SK-N-SH (cell line): ENCODE measurements at regions not wholly inside any gene's neighbourhood (a gene's known extent, or its start where the extent isn't known, plus 50 kb on each side); places are given as distances from the start of the nearest gene placed in this dataset.

Experiments
- CTCF ChIA-PET: fragments of 300-600, 350-600 bp; formaldehyde crosslinking; extraction: SDS; loops from one replicate; lab custom pipeline; 2021; lab: Yijun Ruan, JAX
- POLR2A ChIA-PET: fragments of 350-600 bp; sonication (Branson Sonifier 250); formaldehyde crosslinking; extraction: SDS; loops from one replicate; lab custom pipeline; 2020; ENCODE audit warnings: antibody characterized with exemption, inconsistent platforms; lab: Yijun Ruan, JAX
- DNase-seq: peaks from one replicate; pipeline ENCODE4 v3.0.0; 2012
- H2AFZ ChIP-seq: fragments of 200-600 bp; sonication (generic); 2 replicates; pipeline ENCODE4 v1.8.1; 2016; ENCODE audit warnings: antibody characterized with exemption, mild to moderate bottlenecking, low read depth
- H3F3A ChIP-seq: fragments of 200-600 bp; sonication (generic); replicated peaks from 2 replicates; pipeline ENCODE3; 2016; ENCODE audit warnings: antibody characterized with exemption, mild to moderate bottlenecking; ENCODE audit not compliant: insufficient read depth
- H3K27ac ChIP-seq, 2 experiments: fragments of 200-500 bp in 1 of 2; fragments of 200-600 bp in 1 of 2; sonication (Bioruptor generic) in 1 of 2; sonication (generic), shearing (Covaris generic) in 1 of 2; 2 replicates each; pipeline versions ENCODE4 v1.5.1 to v1.6.1; 2014 to 2016; ENCODE audit warnings: low read depth in 2 of 2, inconsistent platforms in 1 of 2, low read length in 1 of 2, mild to moderate bottlenecking in 1 of 2, mixed read lengths in 1 of 2
- H3K27me3 ChIP-seq: fragments of 200-600 bp; sonication (generic), shearing (Covaris generic); 2 replicates; pipeline ENCODE4 v1.6.1; 2016; ENCODE audit warnings: mixed run types; ENCODE audit not compliant: insufficient read depth
- H3K36me3 ChIP-seq, 2 experiments: fragments of 200-500 bp in 1 of 2; fragments of 200-600 bp in 1 of 2; sonication (Bioruptor generic) in 1 of 2; sonication (generic) in 1 of 2; replicated peaks in 1 of 2; 2 replicates each; pipeline versions ENCODE3 to v1.5.1; 2014 to 2016; ENCODE audit warnings: low read length in 1 of 2, mild to moderate bottlenecking in 1 of 2; ENCODE audit not compliant: insufficient read depth in 2 of 2, control insufficient read depth in 1 of 2
- H3K4me1 ChIP-seq, 2 experiments: fragments of 200-500 bp in 1 of 2; fragments of 200-600 bp in 1 of 2; sonication (Bioruptor generic) in 1 of 2; sonication (generic), shearing (Covaris generic) in 1 of 2; 2 replicates each; pipeline versions ENCODE4 v1.5.1 to v1.6.1; 2014 to 2016; ENCODE audit warnings: low read depth in 1 of 2, low read length in 1 of 2, mixed run types in 1 of 2; ENCODE audit not compliant: insufficient read depth in 2 of 2, control insufficient read depth in 1 of 2
- H3K4me2 ChIP-seq: fragments of 200-600 bp; sonication (generic), shearing (Covaris generic); 2 replicates; pipeline ENCODE4 v1.6.1; 2017; ENCODE audit warnings: mixed run types
- H3K4me3 ChIP-seq, 2 experiments: fragments of 200-500 bp in 1 of 2; fragments of 200-600 bp in 1 of 2; sonication (Bioruptor generic) in 1 of 2; sonication (generic), shearing (Covaris generic) in 1 of 2; 2 replicates each; pipeline versions ENCODE4 v1.5.1 to v1.8.1; 2014 to 2016; ENCODE audit warnings: low read depth in 2 of 2, inconsistent platforms in 1 of 2, low read length in 1 of 2, mild to moderate bottlenecking in 1 of 2, mixed read lengths in 1 of 2, moderate library complexity in 1 of 2
- H3K79me2 ChIP-seq: fragments of 200-600 bp; sonication (generic); 2 replicates; pipeline ENCODE4 v1.8.1; 2017; ENCODE audit warnings: mild to moderate bottlenecking; ENCODE audit not compliant: insufficient read depth
- H3K9ac ChIP-seq: fragments of 200-600 bp; sonication (generic); 2 replicates; pipeline ENCODE4 v1.6.1; 2017; ENCODE audit warnings: mixed run types
- H3K9me2 ChIP-seq: fragments of 200-600 bp; sonication (generic); 2 replicates; pipeline ENCODE4 v1.6.1; 2017; ENCODE audit warnings: mixed run types
- H3K9me3 ChIP-seq: fragments of 200-600 bp; sonication (generic); 2 replicates; pipeline ENCODE4 v1.6.1; 2017; ENCODE audit warnings: mixed run types, mild to moderate bottlenecking, moderate library complexity
- H4K20me1 ChIP-seq: fragments of 200-600 bp; sonication (generic); 2 replicates; pipeline ENCODE4 v1.6.1; 2017; ENCODE audit warnings: mild to moderate bottlenecking, mixed run types; ENCODE audit not compliant: insufficient read depth
- CHD2 ChIP-seq: fragments of 150-350 bp; IDR thresholded peaks from 2 replicates; pipeline ENCODE4 v1.6.1; 2018; ENCODE audit warnings: low read length; ENCODE audit not compliant: partially characterized antibody
- EP300 ChIP-seq, 2 experiments: IDR thresholded peaks; 2 replicates each; pipeline versions ENCODE4 v1.4.0 to v1.6.1; 2012; ENCODE audit warnings: borderline replicate concordance in 1 of 2, low read depth in 1 of 2, low read length in 1 of 2
- FOSL2 ChIP-seq: IDR thresholded peaks from 2 replicates; pipeline ENCODE4 v1.4.0; 2012; ENCODE audit warnings: low read depth, mild to moderate bottlenecking, moderate library complexity, borderline replicate concordance
- FOXJ3 ChIP-seq: sonication (generic); formaldehyde crosslinking; IDR thresholded peaks from 2 replicates; pipeline ENCODE4 v1.5.1; 2020; ENCODE audit warnings: mild to moderate bottlenecking, missing genetic modification reagents
- FOXM1 ChIP-seq: IDR thresholded peaks from 2 replicates; pipeline ENCODE4 v1.4.0; 2012; ENCODE audit warnings: low read depth, mild to moderate bottlenecking
- GABPA ChIP-seq: IDR thresholded peaks from 2 replicates; pipeline ENCODE4 v1.4.0; 2012; ENCODE audit warnings: low read depth, mild to moderate bottlenecking
- GATA2 ChIP-seq: sonication (generic); formaldehyde crosslinking; IDR thresholded peaks from 2 replicates; pipeline ENCODE4 v1.5.0; 2020; ENCODE audit warnings: mild to moderate bottlenecking, missing genetic modification reagents
- MXI1 ChIP-seq: IDR thresholded peaks from 2 replicates; pipeline ENCODE4 v1.6.1; 2012; ENCODE audit warnings: mild to moderate bottlenecking, low read depth, low read length, improper control_type of control experiment
- PBX3 ChIP-seq: IDR thresholded peaks from 2 replicates; pipeline ENCODE4; 2012
- POLR2AphosphoS5 ChIP-seq: IDR thresholded peaks from 2 replicates; pipeline ENCODE4 v1.6.1; 2012; ENCODE audit warnings: low read depth, low read length
- RAD21 ChIP-seq: IDR thresholded peaks from 2 replicates; pipeline ENCODE4 v1.6.1; 2012; ENCODE audit warnings: mild to moderate bottlenecking, low read length
- RCOR1 ChIP-seq: fragments of 150-350 bp; IDR thresholded peaks from 2 replicates; pipeline ENCODE4 v1.6.1; 2017; ENCODE audit warnings: antibody characterized with exemption, low read length
- RFX5 ChIP-seq: IDR thresholded peaks from 2 replicates; pipeline ENCODE4 v1.6.1; 2012; ENCODE audit warnings: mild to moderate bottlenecking, improper control_type of control experiment, low read length
- RXRA ChIP-seq: IDR thresholded peaks from 2 replicates; pipeline ENCODE4 v1.4.0; 2012; ENCODE audit warnings: low read depth, mild to moderate bottlenecking, borderline replicate concordance
- SIN3A ChIP-seq: IDR thresholded peaks from 2 replicates; pipeline ENCODE4 v1.6.1; 2012; ENCODE audit warnings: low read depth, mild to moderate bottlenecking, low read length, moderate library complexity, borderline replicate concordance
- SMC3 ChIP-seq: IDR thresholded peaks from 2 replicates; pipeline ENCODE4 v1.6.1; 2012; ENCODE audit warnings: low read depth, low read length, improper control_type of control experiment
- TCF12 ChIP-seq: IDR thresholded peaks from 2 replicates; pipeline ENCODE4 v1.4.0; 2012
- TEAD4 ChIP-seq: IDR thresholded peaks from 2 replicates; pipeline ENCODE4 v1.4.0; 2012; ENCODE audit warnings: mild to moderate bottlenecking, borderline replicate concordance; ENCODE audit not compliant: insufficient read depth
- USF1 ChIP-seq: IDR thresholded peaks from 2 replicates; pipeline ENCODE4 v1.4.0; 2012; ENCODE audit warnings: low read depth, borderline replicate concordance
- YY1 ChIP-seq: IDR thresholded peaks from 2 replicates; pipeline ENCODE4 v1.4.0; 2012; ENCODE audit warnings: low read depth, mild to moderate bottlenecking
- ZBTB33 ChIP-seq: IDR thresholded peaks from 2 replicates; pipeline ENCODE4 v1.4.0; 2012; ENCODE audit warnings: low read depth, borderline replicate concordance
- WGBS: methylation state at CpG from one replicate; pipeline ENCODE4 v1.1.6; 2017; ENCODE audit warnings: low lambda C conversion rate; 5-methylcytosine and 5-hydroxymethylcytosine counted together
- TF ChIP-seq, protein P1 (sequence below): fragments of 150-350 bp; IDR thresholded peaks from 2 replicates; pipeline ENCODE4 v1.6.1; 2016; ENCODE audit warnings: mild to moderate bottlenecking, low read depth, low read length
- TF ChIP-seq, protein P2 (sequence below): fragments of 200-600 bp; sonication (generic); IDR thresholded peaks from 2 replicates; pipeline ENCODE4 v1.6.1; 2017; ENCODE audit warnings: antibody characterized with exemption, mild to moderate bottlenecking, moderate library complexity

DNA sequence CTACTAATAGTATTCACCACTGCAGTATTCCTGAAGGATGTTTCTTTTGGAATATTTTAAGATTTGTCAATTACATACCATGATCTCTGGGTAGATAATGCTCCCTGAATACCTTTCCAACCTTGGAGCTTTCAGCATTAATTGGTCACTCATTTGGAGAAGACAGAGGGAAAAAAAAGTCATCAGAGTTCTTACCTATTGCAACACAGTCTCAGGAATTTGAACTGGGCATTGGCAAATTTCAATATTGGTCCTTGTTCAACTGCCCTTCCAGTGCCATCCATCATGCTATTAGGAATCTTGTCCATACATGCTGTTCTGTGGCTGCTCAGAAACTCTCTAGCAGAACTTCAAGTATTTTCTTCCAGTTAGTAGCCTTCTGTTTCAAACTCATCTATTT lies 83.6 kb upstream of the KCNJ3 start:
- Histone ChIP-seq H3K4me1 (no peaks in the 10 kb centered on the region), H3K36me3 (no peaks in the 10 kb centered on the region), H3K9me2 (no peaks in the 10 kb centered on the region), H3K9me3 (no peaks in the 10 kb centered on the region), H3K79me2 (no peaks in the 10 kb centered on the region), H3K9ac (no peak overlapping the region), H3K4me2 (no peak overlapping the region), H3K27ac (no peak overlapping the region), H3K4me3 (no peak overlapping the region), H2AFZ (no peak overlapping the region), H3F3A (no peaks in the 10 kb centered on the region), H3K27me3 (no peaks in the 10 kb centered on the region), H4K20me1 (no peaks in the 10 kb centered on the region)
- TF ChIP-seq SIN3A: no peak
- TF ChIP-seq EP300 (IDR thresholded peaks at IDR 0.05; ENCODE audit: borderline replicate concordance in 1 of 2, low read depth in 1 of 2, low read length in 1 of 2): no peak
- no peak for TF ChIP-seq CHD2
- TF ChIP-seq PBX3: no peak
- TF ChIP-seq RAD21: no peak
- TF ChIP-seq POLR2AphosphoS5: no peak
- no peak for TF ChIP-seq FOSL2
- TF ChIP-seq YY1: no peak
- TF ChIP-seq TEAD4: no peak
- TF ChIP-seq FOXM1: no peak
- no peak for TF ChIP-seq GATA2 (CRISPR knock-in tag)
- TF ChIP-seq, protein P1, sequence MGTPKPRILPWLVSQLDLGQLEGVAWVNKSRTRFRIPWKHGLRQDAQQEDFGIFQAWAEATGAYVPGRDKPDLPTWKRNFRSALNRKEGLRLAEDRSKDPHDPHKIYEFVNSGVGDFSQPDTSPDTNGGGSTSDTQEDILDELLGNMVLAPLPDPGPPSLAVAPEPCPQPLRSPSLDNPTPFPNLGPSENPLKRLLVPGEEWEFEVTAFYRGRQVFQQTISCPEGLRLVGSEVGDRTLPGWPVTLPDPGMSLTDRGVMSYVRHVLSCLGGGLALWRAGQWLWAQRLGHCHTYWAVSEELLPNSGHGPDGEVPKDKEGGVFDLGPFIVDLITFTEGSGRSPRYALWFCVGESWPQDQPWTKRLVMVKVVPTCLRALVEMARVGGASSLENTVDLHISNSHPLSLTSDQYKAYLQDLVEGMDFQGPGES: no peak
- no peak for TF ChIP-seq TCF12
- TF ChIP-seq SMC3: no peak
- no peak for TF ChIP-seq RFX5
- TF ChIP-seq RCOR1: no peak
- TF ChIP-seq RXRA: no peak
- no peak for TF ChIP-seq USF1
- CTCF ChIA-PET: interaction anchor here (1.5 kb wide), 1 partner anchor 9 kb away, joined by 4 read pairs; no protein-coding TSS in a partner anchor
- POLR2A ChIA-PET: no interaction called here
- no peak for DNase-seq

- no peak overlapping the region for H2AFZ ChIP-seq
- no peaks in the 10 kb centered on the region for H3K9me2 ChIP-seq
- no peak overlapping the region for H3K9ac ChIP-seq
- no peak overlapping the region for H3K4me3 ChIP-seq
- no peaks in the 10 kb centered on the region for H3K79me2 ChIP-seq
- H3K27ac ChIP-seq: no peak overlapping the region
- ChIA-PET CTCF (no interaction called here), POLR2A (no interaction called here)
- H3K9me3 ChIP-seq: no peaks in the 10 kb centered on the region
- no peaks in the 10 kb centered on the region for H3K27me3 ChIP-seq
- H4K20me1 ChIP-seq: no peaks in the 10 kb centered on the region
- no peaks in the 10 kb centered on the region for H3K36me3 ChIP-seq
- no peak for DNase-seq
- H3K4me2 ChIP-seq: no peak overlapping the region
- H3K4me1 ChIP-seq: no peaks in the 10 kb centered on the region
- 49% methylated on average over 15 of the region's 15 CpGs for WGBS
- no peaks in the 10 kb centered on the region for H3F3A ChIP-seq
- TF ChIP-seq RAD21 (no peak), GABPA (no peak), EP300 (IDR thresholded peaks at IDR 0.05; ENCODE audit: borderline replicate concordance in 1 of 2, low read depth in 1 of 2, low read length in 1 of 2) (no peak), ZBTB33 (no peak), MXI1 (no peak), USF1 (no peak), FOXJ3 (CRISPR knock-in tag) (no peak)
- TF ChIP-seq, protein P2, sequence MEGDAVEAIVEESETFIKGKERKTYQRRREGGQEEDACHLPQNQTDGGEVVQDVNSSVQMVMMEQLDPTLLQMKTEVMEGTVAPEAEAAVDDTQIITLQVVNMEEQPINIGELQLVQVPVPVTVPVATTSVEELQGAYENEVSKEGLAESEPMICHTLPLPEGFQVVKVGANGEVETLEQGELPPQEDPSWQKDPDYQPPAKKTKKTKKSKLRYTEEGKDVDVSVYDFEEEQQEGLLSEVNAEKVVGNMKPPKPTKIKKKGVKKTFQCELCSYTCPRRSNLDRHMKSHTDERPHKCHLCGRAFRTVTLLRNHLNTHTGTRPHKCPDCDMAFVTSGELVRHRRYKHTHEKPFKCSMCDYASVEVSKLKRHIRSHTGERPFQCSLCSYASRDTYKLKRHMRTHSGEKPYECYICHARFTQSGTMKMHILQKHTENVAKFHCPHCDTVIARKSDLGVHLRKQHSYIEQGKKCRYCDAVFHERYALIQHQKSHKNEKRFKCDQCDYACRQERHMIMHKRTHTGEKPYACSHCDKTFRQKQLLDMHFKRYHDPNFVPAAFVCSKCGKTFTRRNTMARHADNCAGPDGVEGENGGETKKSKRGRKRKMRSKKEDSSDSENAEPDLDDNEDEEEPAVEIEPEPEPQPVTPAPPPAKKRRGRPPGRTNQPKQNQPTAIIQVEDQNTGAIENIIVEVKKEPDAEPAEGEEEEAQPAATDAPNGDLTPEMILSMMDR: no peak
Observed at GRCh38 chr2:154616659-154617058, 81.8 kb upstream of the KCNJ3 start.
